MM.1S (cell line): ENCODE measurements at regions not wholly inside any gene's neighbourhood (a gene's known extent, or its start where the extent isn't known, plus 50 kb on each side); places are given as distances from the start of the nearest gene placed in this dataset.

Experiments used
- DNase-seq: peaks from one replicate; pipeline ENCODE4 v3.0.0-alpha.2; 2015
- H2AFZ ChIP-seq: fragments of 300-600 bp; sonication (generic); 2 replicates; pipeline ENCODE4 v1.6.0; 2016; ENCODE audit warnings: antibody characterized with exemption, low read length
- H3F3A ChIP-seq: fragments of 300-600 bp; sonication (generic); 2 replicates; pipeline ENCODE4 v1.6.1; 2016; ENCODE audit warnings: mild to moderate bottlenecking, antibody characterized with exemption, low read length, moderate library complexity, mixed read lengths; ENCODE audit not compliant: insufficient read depth
- H3K27ac ChIP-seq: fragments of 300-600 bp; sonication (generic); 2 replicates; pipeline ENCODE4 v1.5.1; 2016; ENCODE audit warnings: mild to moderate bottlenecking, low read length
- H3K27me3 ChIP-seq: fragments of 300-600 bp; sonication (generic); replicated peaks from 2 replicates; pipeline ENCODE4 v1.6.0; 2016; ENCODE audit warnings: low read length; ENCODE audit not compliant: insufficient read depth
- H3K36me3 ChIP-seq: fragments of 300-600 bp; sonication (generic); replicated peaks from 2 replicates; pipeline ENCODE4 v1.6.1; 2016; ENCODE audit warnings: mild to moderate bottlenecking, low read length, mixed read lengths; ENCODE audit not compliant: insufficient read depth
- H3K4me1 ChIP-seq: fragments of 300-600 bp; sonication (generic); 2 replicates; pipeline ENCODE4 v1.6.1; 2016; ENCODE audit warnings: low read length, mixed read lengths
- H3K4me2 ChIP-seq: fragments of 300-600 bp; sonication (generic); 2 replicates; pipeline ENCODE4 v1.6.0; 2016; ENCODE audit warnings: low read depth, low read length
- H3K4me3 ChIP-seq: fragments of 300-600 bp; sonication (generic); 2 replicates; pipeline ENCODE4 v1.5.1; 2016; ENCODE audit warnings: low read length, mixed read lengths
- H3K79me2 ChIP-seq: fragments of 300-600 bp; sonication (generic); 2 replicates; pipeline ENCODE4 v1.6.1; 2016; ENCODE audit warnings: mixed run types, low read length, mixed read lengths
- H3K9ac ChIP-seq: fragments of 300-600 bp; sonication (generic); 2 replicates; pipeline ENCODE4 v1.6.1; 2016; ENCODE audit warnings: low read length, mixed read lengths
- H3K9me2 ChIP-seq: fragments of 300-600 bp; sonication (generic); replicated peaks from 2 replicates; pipeline ENCODE4 v1.6.1; 2016; ENCODE audit warnings: mild to moderate bottlenecking, low read length, mixed read lengths; ENCODE audit not compliant: insufficient read depth
- H3K9me3 ChIP-seq: fragments of 300-600 bp; sonication (generic); replicated peaks from 2 replicates; pipeline ENCODE4 v1.6.1; 2016; ENCODE audit warnings: mild to moderate bottlenecking, low read length, mixed read lengths; ENCODE audit not compliant: insufficient read depth
- H4K20me1 ChIP-seq: fragments of 300-600 bp; sonication (generic); 2 replicates; pipeline ENCODE4 v1.6.1; 2016; ENCODE audit warnings: mild to moderate bottlenecking, low read length, moderate library complexity, mixed read lengths; ENCODE audit not compliant: insufficient read depth
- CTCF ChIP-seq: fragments of 300-600 bp; sonication (generic); IDR thresholded peaks from 2 replicates; pipeline ENCODE4 v1.5.1; 2016; ENCODE audit warnings: antibody characterized with exemption, low read length, mixed read lengths
- EZH2 ChIP-seq: fragments of 300-600 bp; sonication (generic); optimal IDR thresholded peaks from 2 replicates; pipeline ENCODE3; 2017; ENCODE audit warnings: low read depth, mild to moderate bottlenecking, antibody characterized with exemption, low read length, mixed read lengths
- EZH2phosphoT487 ChIP-seq: fragments of 300-600 bp; sonication (generic); IDR thresholded peaks from 2 replicates; pipeline ENCODE4 v1.6.1; 2018; ENCODE audit warnings: antibody characterized with exemption, low read length

- no peak overlapping the region for H3K4me2 ChIP-seq
- H3K36me3 ChIP-seq = no peaks in the 10 kb centered on the region
- H3K9me3 ChIP-seq = no peaks in the 10 kb centered on the region
- no peaks in the 10 kb centered on the region for H4K20me1 ChIP-seq
- H3K9ac ChIP-seq = no peak overlapping the region
- H3K9me2 ChIP-seq = no peaks in the 10 kb centered on the region
- no peak overlapping the region for H3K27ac ChIP-seq
- H3K27me3 ChIP-seq = peaks cover 63% of the 10 kb centered on the region
- H3K4me3 ChIP-seq = no peak overlapping the region
- DNase-seq = no peak
- no peaks in the 10 kb centered on the region for H3K79me2 ChIP-seq
- TF ChIP-seq EZH2phosphoT487 (no peak), EZH2 (no peak)
- no peaks in the 10 kb centered on the region for H3F3A ChIP-seq
- H3K4me1 ChIP-seq = no peaks in the 10 kb centered on the region
- no peak overlapping the region for H2AFZ ChIP-seq
These were observed 229.9 kb upstream of the CIBAR2 start for GRCh38 chr16:85341972-85342695.

GRCh38 chr16:85344502-85345128 lies 232.3 kb upstream of the CIBAR2 start:
- Histone ChIP-seq H3F3A (no peaks in the 10 kb centered on the region), H4K20me1 (no peaks in the 10 kb centered on the region), H3K4me1 (no peaks in the 10 kb centered on the region), H3K9me2 (no peaks in the 10 kb centered on the region), H3K36me3 (no peaks in the 10 kb centered on the region), H3K4me3 (no peak overlapping the region), H3K27ac (no peak overlapping the region), H3K4me2 (no peak overlapping the region), H2AFZ (no peak overlapping the region), H3K27me3 (peaks cover 67% of the 10 kb centered on the region), H3K79me2 (no peaks in the 10 kb centered on the region), H3K9ac (no peak overlapping the region), H3K9me3 (no peaks in the 10 kb centered on the region)
- DNase-seq = no peak
- TF ChIP-seq EZH2phosphoT487 = no peak
- no peak for TF ChIP-seq CTCF
- TF ChIP-seq EZH2 = no peak

- Histone ChIP-seq H3K9me2 (no peaks in the 10 kb centered on the region), H3K36me3 (no peaks in the 10 kb centered on the region), H3K79me2 (no peaks in the 10 kb centered on the region), H3K27ac (no peak overlapping the region), H3F3A (no peaks in the 10 kb centered on the region), H4K20me1 (no peaks in the 10 kb centered on the region), H3K9me3 (no peaks in the 10 kb centered on the region), H3K4me1 (no peaks in the 10 kb centered on the region), H2AFZ (no peak overlapping the region), H3K4me2 (no peak overlapping the region), H3K27me3 (peaks cover 67% of the 10 kb centered on the region), H3K9ac (no peak overlapping the region), H3K4me3 (no peak overlapping the region)
- TF ChIP-seq EZH2phosphoT487 = no peak
- no peak for TF ChIP-seq CTCF
- no peak for TF ChIP-seq EZH2
- no peak for DNase-seq
These were observed 232.9 kb upstream of the CIBAR2 start for GRCh38 chr16:85345129-85345639.
